ENCODE measurements at regions not wholly inside any gene's neighbourhood (a gene's known extent, or its start where the extent isn't known, plus 50 kb on each side); places are given as distances from the start of the nearest gene placed in this dataset.

- DNase-seq (ENCODE audit: low read depth), result no peak
Measured at GRCh38 chr6:141316236-141316635, 816.5 kb upstream of the GJE1 start.

GRCh38 chr6:141313986-141314385, 818.7 kb upstream of the GJE1 start:
- DNase-seq (ENCODE audit: low read depth), result no peak

GRCh38 chr6:141309295-141309694, 823.4 kb upstream of the GJE1 start:
- DNase-seq (ENCODE audit: low read depth), result no peak

GRCh38 chr6:141307309-141307998, 825.3 kb upstream of the GJE1 start:
- DNase-seq (ENCODE audit: low read depth), result no peak

GRCh38 chr6:141303907-141304306, 828.8 kb upstream of the GJE1 start:
- no peak for DNase-seq (ENCODE audit: low read depth)

GRCh38 chr6:141301779-141302178, 830.9 kb upstream of the GJE1 start:
- DNase-seq (ENCODE audit: low read depth), result no peak

GRCh38 chr6:141290941-141291721, 841.6 kb upstream of the GJE1 start:
- DNase-seq (ENCODE audit: low read depth), result no peak

- DNase-seq (ENCODE audit: low read depth), result no peak
Measured at GRCh38 chr6:141288947-141289346, 843.8 kb upstream of the GJE1 start.

- no peak for DNase-seq (ENCODE audit: low read depth)
Measured at GRCh38 chr6:141282263-141282662, 850.5 kb upstream of the GJE1 start.

- no peak for DNase-seq (ENCODE audit: low read depth)
Measured at GRCh38 chr6:141269684-141270083, 863.0 kb upstream of the GJE1 start.

- DNase-seq (ENCODE audit: low read depth), result no peak
Measured at GRCh38 chr6:141267420-141267819, 865.3 kb upstream of the GJE1 start.

- DNase-seq (ENCODE audit: low read depth), result no peak
Measured at GRCh38 chr6:141265756-141266623, 866.7 kb upstream of the GJE1 start.

- no peak for DNase-seq (ENCODE audit: low read depth)
Measured at GRCh38 chr6:141264101-141264500, 868.6 kb upstream of the GJE1 start.

- no peak for DNase-seq (ENCODE audit: low read depth)
Measured at GRCh38 chr6:141261672-141262060, 871.1 kb upstream of the GJE1 start.

- no peak for DNase-seq (ENCODE audit: low read depth)
Measured at GRCh38 chr6:141261016-141261671, 871.6 kb upstream of the GJE1 start.

- no peak for DNase-seq (ENCODE audit: low read depth)
Measured at GRCh38 chr6:141260627-141261015, 872.1 kb upstream of the GJE1 start.

- peak; percentile 67 for DNase-seq (ENCODE audit: low read depth)
Measured at GRCh38 chr6:141259807-141260206, 872.9 kb upstream of the GJE1 start.

- no peak for DNase-seq (ENCODE audit: low read depth)
Measured at GRCh38 chr6:141259091-141259490, 873.6 kb upstream of the GJE1 start.

- DNase-seq (ENCODE audit: low read depth), result no peak
Measured at GRCh38 chr6:141258516-141258915, 874.2 kb upstream of the GJE1 start.

GRCh38 chr6:141254336-141254735, 878.4 kb upstream of the GJE1 start:
- no peak for DNase-seq (ENCODE audit: low read depth)

GRCh38 chr6:141252828-141253608, 879.7 kb upstream of the GJE1 start:
- DNase-seq (ENCODE audit: low read depth), result no peak

All from forelimb muscle (tissue), 1 donor.